ENCODE measurements at regions not wholly inside any gene's neighbourhood (a gene's known extent, or its start where the extent isn't known, plus 50 kb on each side); places are given as distances from the start of the nearest gene placed in this dataset.

DNA sequence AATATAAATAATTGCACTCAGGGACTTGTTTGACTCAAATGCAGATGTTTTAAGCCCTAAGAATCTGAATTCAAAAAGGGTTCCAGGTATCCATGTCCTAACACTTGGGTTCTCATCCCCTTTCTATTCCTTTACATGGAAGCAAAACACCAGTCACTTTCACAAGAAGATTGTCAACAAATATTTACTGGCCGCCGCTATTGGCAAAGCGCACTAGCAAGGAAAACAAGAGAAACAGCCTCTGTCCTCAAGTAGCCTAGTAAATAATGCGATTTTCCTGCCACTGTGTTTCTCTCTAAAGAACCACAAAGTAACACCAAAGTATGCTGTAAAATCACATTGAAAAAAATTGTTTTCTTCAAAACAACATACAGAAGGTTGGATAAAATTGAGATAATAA is 66.7 kb upstream of the EZH2 start:
- TF ChIP-seq, protein P1, sequence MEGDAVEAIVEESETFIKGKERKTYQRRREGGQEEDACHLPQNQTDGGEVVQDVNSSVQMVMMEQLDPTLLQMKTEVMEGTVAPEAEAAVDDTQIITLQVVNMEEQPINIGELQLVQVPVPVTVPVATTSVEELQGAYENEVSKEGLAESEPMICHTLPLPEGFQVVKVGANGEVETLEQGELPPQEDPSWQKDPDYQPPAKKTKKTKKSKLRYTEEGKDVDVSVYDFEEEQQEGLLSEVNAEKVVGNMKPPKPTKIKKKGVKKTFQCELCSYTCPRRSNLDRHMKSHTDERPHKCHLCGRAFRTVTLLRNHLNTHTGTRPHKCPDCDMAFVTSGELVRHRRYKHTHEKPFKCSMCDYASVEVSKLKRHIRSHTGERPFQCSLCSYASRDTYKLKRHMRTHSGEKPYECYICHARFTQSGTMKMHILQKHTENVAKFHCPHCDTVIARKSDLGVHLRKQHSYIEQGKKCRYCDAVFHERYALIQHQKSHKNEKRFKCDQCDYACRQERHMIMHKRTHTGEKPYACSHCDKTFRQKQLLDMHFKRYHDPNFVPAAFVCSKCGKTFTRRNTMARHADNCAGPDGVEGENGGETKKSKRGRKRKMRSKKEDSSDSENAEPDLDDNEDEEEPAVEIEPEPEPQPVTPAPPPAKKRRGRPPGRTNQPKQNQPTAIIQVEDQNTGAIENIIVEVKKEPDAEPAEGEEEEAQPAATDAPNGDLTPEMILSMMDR (conservative IDR thresholded peaks at IDR 0.05; ENCODE audit: low read depth, low read length), result no peak
- DNase-seq (ENCODE audit: low read depth), result no peak
- no peak overlapping the region for H3K4me3 ChIP-seq (ENCODE audit: low read depth, low read length)

DNA sequence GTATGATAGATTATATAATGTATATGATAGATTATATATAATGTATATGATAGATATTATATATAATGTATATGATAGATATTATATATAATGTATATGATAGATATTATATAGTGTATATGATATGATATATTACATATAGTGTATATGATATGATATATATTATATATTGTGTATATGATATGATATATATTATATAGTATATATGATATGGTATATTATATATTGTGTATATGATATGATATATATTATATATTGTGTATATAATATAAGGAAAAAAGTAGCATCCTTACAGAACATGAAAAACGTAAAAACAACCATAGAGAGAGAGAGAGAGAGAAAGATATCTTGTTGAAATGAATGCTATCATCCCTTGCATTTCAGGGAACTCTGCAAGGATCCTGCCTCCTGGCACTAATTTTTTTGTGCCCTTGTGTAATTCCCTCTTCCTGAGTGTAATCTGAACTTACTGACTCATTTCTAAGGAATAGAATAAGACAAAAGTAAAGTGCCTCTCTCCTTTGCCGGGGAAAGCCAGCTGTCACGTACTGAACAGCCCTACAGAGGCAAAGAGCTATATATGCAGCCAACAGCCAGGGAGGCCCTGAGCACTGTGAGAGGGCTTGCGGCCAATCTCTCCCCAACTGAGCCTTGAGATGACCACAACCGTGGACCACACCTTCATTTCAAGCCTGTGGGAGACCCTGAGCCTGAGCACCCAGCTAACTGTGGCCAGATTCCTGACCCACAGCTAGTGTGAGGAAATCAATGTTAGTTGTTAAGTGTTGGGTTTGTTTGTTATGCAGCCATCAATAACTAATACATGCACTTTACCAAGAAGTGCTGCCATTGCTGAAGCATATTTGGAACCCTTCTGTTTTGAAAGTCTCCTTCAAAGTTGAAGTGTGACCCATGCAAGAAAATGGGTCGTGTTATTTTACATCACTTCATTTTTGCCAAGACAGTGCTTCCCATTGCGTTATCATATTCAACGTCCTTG is 61.1 kb upstream of the EZH2 start:
- TF ChIP-seq, protein P1 (conservative IDR thresholded peaks at IDR 0.05; ENCODE audit: low read depth, low read length), result no peak
- DNase-seq (ENCODE audit: low read depth), result peak; percentile 45
- no peak overlapping the region for H3K4me3 ChIP-seq (ENCODE audit: low read depth, low read length)

DNA sequence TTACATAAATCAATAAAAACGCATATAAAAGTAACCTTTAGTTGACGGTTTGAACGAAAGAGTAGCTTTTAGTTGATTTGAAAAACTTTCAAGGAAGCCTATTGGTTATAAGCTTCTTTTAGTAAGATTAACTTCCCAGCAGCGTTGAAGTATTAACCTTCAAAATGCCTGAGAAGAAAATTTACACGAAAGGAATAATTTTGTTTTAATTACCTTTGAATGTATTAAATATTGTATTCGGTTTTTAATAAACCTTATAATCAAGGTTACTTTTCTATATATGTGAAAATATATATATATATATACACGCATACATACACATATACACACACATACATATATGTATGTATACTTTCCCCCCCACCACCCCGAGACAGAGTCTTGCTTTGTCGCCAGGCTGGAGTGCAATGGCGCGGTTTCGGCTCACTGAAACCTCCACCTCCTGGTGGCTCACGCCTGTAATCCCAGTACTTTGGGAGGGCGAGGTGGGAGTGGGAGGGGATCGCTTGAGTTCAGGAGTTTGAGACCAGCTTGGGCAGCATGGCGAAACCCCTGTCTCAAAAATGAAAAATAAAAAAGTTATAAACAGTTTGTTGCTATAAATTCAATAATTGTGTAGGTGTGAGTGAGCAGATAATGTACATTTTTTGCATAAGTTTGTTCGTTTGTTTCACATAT is 57.6 kb upstream of the EZH2 start:
- peak; percentile 59 for DNase-seq (ENCODE audit: low read depth)
- peak overlapping the region; percentile 86 for H3K4me3 ChIP-seq (ENCODE audit: low read depth, low read length)
- TF ChIP-seq, protein P1 (conservative IDR thresholded peaks at IDR 0.05; ENCODE audit: low read depth, low read length), result peak; percentile 66

DNA sequence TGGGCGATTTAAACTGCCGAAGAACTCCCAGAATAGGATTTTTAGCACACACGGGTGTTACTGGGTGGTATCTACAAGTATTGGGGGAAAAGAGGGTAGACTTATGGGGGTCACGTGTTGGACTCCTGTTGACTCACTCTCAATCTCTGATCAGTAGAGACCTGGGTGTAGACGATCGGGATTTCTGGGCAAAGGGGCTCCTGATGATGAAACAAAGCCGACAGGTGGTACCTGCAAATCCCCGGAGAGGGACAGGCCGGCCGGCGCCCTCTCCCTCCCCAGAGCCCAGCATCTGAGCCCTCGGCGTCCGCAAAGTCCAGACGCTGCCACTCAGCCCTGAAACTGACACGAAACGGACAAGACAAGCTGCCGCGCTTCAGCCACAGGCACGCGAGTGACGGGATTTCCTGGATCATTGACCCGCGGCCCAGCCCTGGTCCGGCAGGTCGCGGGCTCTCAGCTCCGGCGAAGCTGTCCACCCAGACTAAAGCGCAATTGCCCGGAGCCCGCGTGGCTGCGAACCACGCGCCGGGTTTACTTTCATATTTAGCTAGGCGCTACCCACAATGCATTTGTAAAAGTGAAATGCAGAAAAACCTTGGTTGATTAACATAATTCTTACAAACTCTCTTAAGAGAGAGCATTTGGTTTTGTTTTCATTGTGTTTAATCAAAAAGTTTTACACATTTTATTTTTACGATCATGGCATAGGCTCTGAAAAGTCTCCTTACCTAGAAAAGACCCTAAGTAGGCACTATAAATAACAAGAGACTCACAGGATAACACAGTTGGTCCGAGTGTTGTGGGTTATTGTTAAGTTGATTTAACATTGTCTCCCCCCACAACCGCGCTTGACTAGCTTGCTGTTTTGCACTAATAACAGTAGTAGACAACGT is 56.9 kb upstream of the EZH2 start:
- TF ChIP-seq, protein P1 (conservative IDR thresholded peaks at IDR 0.05; ENCODE audit: low read depth, low read length), result no peak
- DNase-seq (ENCODE audit: low read depth), result peak; percentile 91

DNA sequence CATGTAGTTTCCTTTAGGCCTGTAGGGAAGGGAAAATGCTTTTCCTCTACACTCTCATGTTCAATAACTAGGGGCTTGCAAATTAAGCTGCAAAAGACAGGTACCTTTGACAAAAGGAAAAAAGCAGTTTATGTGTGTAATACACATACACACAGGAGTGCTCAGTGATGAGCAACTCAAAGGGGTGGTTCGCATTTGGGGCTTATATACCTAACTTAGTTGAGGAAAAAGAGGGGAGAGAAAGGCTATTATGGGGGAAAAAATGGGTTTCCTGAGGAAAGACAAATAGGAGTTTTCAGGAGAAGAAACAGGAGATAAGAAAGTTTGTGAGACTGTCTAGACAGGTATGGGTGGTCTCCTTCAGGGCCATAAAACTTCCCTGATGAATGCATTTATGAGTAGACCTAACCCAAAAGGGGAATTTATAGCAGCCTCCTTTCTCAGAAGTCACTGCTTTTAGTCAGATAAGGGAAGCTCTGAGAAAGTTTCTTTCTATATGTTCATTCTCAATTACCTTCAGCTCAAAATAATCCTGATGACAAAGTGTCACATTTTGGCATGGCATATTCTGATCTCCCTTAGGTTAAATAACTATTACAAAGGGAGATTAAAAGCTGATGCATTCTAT is 55.2 kb upstream of the EZH2 start:
- H3K4me3 ChIP-seq (ENCODE audit: low read depth, low read length), result no peak overlapping the region
- TF ChIP-seq, protein P1 (conservative IDR thresholded peaks at IDR 0.05; ENCODE audit: low read depth, low read length), result no peak
- DNase-seq (ENCODE audit: low read depth), result no peak

More for the DNA sequence above, 56.9 kb upstream of the EZH2 start:
- peak overlapping the region; percentile 86 for H3K4me3 ChIP-seq (ENCODE audit: low read depth, low read length)

DNA sequence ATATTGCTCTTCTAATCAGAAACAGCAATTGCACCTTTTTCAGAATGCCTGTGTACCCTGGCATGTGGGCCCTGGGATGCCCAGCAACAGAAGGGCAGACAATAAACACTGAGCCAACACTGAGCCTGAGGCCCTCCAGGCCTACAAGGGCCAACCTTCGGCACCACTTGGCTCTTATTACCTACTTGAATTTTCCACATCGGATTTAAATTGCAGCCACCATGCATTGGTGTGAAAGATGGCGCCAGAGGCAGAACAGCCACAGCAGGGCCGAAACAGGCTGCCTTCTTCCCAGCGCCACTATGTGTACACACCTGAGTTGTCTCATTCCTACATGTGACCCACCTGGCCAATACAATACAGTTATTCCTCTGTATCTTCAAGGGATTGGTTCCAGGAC is 51.4 kb upstream of the EZH2 start:
- TF ChIP-seq, protein P1 (conservative IDR thresholded peaks at IDR 0.05; ENCODE audit: low read depth, low read length), result no peak
- DNase-seq (ENCODE audit: low read depth), result no peak
- no peak overlapping the region for H3K4me3 ChIP-seq (ENCODE audit: low read depth, low read length)

Data from choroid plexus epithelial cell (primary cell).